GM12878 (cell line): ENCODE measurements at regions not wholly inside any gene's neighbourhood (a gene's known extent, or its start where the extent isn't known, plus 50 kb on each side); places are given as distances from the start of the nearest gene placed in this dataset.

ENCODE experiments used
- CHD4 ChIP-seq: fragments of 200-600 bp; sonication (generic); IDR thresholded peaks from 2 replicates; pipeline ENCODE4 v1.6.1; 2016; ENCODE audit warnings: mild to moderate bottlenecking
- CTCF ChIP-seq, 3 experiments: IDR thresholded peaks in 2 of 3; conservative IDR thresholded peaks in 1 of 3; 2 replicates each; pipeline ENCODE4 v1.5.1; 2011; ENCODE audit warnings: low read depth in 3 of 3, low read length in 3 of 3, mild to moderate bottlenecking in 3 of 3, control low read depth in 2 of 3, moderate library complexity in 2 of 3, inconsistent platforms in 1 of 3, mixed read lengths in 1 of 3; ENCODE audit not compliant: control insufficient read depth in 2 of 3, insufficient read depth in 1 of 3; ENCODE audit errors: extremely low read depth in 1 of 3

- TF ChIP-seq CHD4 (no peak), CTCF (IDR thresholded peaks at IDR 0.05 in 2 of 3, conservative IDR thresholded peaks at IDR 0.05 in 1 of 3; ENCODE audit: control insufficient read depth in 2 of 3, extremely low read depth in 1 of 3, insufficient read depth in 1 of 3, low read depth in 3 of 3, low read length in 3 of 3) (no peak)
Observed at GRCh38 chr9:87063871-87064270, 116.6 kb upstream of the GAS1 start.
